ENCODE measurements at regions not wholly inside any gene's neighbourhood (a gene's known extent, or its start where the extent isn't known, plus 50 kb on each side); places are given as distances from the start of the nearest gene placed in this dataset.
"Not testable (repeated sequence)": the region's sequence is repeated elsewhere in the genome, so short reads cannot be mapped to it uniquely, and the experiment has no call there.

DNA sequence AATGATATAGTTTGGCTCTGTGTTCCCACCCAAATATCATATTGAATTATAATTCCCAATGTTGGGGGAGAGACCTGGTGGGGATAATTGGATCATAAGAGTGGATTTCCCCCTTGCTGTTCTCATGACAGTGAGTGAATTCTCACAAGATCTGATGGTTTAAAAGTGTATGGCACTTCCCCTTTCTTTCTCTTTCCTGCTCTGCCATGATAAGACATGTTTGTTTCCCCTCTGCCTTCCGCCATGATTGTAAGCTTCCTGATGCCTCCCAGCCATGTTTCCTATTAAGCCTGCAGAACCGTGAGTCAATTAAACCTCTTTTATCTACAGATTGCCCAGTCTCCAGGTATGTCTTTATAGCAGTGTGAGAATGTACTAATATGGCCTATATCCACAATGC, 126.7 kb upstream of the GMNC start:
- no peak for DNase-seq (ENCODE audit: low read depth)

DNA sequence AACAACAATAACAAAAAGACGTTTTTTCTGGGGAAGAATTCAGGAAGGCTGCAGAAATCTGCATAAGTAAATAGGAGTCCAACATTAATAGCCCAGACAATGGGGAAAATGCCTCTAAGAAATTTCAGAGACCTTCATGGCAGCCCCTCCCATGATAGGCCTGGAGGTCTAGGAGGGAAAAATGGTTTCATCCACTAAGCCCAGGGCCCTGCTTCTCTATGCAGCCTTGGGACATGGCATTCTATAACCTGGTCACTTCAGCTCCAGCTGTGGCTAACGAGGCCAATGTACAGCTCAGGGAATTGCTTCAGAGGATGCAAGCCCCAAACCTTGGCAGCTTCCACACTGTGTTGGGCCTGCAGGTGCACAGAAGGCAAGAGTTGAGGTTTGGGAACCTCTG, 125.6 kb upstream of the GMNC start:
- no peak for DNase-seq (ENCODE audit: low read depth)

DNA sequence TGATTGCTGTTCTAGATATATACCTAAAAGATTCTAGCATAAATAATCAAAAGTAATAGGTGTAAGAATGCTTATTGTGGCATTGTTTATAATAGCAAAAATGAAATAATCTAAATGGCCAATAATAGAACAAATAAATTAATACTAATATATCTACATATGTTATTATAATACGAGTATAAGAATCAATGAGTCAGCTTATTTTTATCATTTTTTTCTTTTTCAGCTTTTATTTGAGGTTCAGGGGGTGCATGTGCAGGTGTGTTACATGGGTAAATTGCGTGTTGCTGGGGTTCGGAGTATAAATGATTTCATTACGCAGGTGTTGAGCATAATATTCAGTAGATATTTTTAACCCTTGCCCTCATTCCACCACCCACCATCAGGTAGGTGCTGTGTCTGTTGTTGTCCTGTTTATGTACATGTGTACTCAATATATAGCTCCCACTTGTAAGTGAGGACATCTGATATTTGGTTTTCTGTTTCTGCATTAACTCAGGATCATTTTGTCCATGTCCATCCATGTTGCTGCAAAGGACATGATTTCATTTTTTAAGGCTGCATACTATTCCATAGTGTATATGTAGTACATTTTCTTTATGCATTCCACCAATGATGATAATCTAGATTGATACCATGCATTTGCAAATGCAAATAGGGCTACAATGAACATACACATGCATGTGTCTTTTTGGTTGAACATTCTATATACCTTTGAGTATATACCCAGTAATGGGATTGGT, 122.2 kb upstream of the GMNC start:
- DNase-seq (ENCODE audit: low read depth): no peak

DNA sequence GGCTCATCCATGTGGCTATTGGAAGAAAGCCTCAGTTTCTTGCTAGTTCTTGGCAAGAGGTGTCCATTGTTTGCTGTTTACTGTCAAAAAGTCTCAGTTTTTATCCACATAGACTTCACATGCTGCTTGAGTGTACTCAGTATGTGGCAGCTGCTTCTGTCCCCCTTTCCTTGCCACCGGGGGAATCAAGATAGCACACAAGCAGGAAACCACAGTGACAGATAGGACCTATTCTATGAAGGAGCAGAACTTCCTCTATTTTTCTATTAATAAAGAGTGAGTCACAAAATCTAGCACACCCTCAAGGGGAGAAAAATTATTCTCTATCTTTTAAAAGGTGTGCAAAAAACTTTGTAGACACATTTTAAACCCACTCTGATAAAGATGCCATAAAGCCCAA, 121.4 kb upstream of the GMNC start:
- DNase-seq (ENCODE audit: low read depth): no peak

DNA sequence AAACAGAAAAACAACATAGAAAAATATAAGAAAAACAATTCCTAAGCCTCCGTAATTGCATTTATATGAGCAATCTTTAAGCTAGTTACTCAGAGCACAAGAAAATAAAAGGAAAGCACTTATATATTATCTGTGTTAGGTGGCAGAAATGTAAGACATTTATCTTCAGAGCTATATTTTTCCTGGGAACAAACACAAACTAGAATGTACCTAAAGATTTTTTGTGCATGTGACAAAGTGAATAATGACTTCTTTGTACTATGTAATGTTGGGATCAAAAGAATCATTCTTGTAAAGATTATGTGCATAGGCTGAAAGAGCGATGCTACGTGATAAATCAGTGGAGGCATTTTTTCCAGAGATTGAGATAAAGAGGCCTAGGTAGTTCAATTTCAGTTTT, 111.3 kb upstream of the GMNC start:
- no peak for DNase-seq (ENCODE audit: low read depth)

DNA sequence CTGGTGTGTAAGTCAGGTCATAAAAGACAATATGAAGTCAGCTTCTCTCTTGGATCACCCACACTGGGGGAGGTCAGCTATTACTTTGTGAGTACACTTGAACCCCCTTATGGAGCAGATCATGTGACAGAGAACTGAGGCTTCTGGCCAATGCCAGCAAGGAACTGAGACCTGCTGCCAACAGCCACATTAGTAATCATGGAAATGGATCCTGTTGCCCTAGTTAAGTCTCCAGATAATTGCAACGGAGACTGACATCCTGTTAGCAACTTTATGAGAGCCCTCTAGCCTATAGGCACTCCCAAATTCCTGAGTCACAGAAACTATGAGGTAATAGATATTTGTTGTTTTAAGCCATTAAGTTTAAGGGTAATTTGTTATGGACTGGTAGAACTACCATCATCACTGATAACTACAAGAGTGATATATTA, 110.4 kb upstream of the GMNC start:
- peak; percentile 50 for DNase-seq (ENCODE audit: low read depth)

DNA sequence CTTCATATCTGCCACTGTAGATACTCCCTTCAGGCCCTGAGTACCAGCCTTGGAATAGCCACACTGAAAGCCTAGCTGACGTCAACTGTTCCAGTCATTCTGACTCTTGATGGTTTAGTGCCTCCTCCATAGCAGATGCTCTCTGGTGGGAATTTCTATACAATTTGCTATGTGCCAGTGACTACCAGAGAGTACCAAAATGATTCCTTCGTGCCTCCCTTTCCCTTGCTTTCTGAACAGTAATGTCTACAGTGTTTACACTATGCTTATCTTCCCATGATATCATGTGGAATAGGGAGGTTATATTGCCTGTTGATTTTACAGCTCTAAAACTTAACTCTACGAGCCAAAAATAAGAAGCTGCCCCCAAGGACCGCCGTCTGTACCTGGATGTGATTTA, 109.7 kb upstream of the GMNC start:
- DNase-seq (ENCODE audit: low read depth): no peak

DNA sequence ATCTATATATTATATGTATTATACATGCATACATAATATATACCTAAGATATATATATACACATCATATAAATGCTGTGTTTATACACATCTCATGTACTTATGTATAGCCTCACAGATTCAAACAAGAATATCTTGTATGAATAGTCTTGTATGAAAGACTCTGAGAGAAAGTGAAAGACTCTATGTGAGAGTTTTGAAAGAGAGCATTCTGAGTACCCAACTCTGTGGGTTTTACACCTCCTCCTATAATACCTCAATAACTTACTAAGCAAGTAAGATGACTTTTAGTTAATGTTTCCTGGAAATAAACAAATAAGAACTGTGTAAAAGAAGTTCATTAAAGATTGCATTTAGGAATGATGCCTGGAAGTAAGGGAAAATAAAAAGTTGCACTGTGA, 108.1 kb upstream of the GMNC start:
- DNase-seq (ENCODE audit: low read depth): no peak

DNA sequence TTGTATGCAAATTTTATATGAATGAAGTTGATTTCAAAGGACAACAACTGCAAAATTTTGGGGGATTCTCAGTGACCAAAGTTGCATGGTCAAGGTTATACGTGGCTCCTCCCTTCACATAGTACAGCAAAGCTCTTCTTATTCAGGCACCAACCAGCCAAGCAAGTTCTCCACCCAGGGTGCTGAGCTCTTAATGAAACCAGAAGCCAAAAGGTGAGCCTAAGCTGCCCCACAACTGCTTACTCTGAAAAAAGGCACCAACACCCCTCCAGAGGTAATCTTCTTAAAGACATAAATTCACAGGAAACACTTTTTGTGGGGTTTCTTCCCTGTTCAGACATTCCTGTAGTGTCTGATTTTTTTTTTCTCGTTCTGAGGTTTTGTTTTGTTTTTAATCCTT, 106.1 kb upstream of the GMNC start:
- no peak for DNase-seq (ENCODE audit: low read depth)

DNA sequence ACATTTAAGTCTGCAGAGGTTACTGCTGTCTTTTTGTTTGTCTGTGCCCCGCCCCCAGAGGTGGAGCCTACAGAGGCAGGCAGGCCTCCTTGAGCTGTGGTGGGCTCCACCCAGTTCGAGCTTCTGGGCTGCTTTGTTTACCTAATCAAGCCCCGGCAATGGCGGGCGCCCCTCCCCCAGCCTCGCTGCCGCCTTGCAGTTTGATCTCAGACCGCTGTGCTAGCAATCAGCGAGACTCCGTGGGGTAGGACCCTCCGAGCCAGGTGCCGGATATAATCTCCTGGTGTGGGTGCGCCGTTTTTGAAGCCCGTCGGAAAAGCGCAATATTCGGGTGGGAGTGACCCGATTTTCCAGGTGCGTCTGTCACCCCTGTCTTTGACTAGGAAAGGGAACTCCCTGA, 102.4 kb upstream of the GMNC start:
- not testable (repeated sequence) for DNase-seq (ENCODE audit: low read depth)

DNA sequence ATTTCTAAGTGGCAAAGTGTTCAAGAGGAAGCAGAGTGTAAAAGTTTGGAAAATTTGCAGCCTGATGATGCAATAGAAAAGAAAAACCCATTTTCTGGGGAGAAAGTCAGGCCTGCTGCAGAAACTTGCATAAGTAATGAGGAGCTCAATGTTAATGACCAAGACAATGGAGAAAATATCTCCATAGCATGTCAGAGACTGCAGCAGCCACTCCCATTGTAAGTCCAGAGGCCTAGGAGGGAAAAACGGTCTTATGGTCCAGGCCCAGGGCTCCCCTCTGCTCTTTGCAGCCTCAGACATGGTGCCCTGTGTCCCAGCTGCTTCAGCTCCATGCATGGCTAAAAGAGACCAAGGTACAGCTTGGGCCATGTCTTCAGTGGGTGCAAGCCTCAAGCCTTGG, 96.6 kb upstream of the GMNC start:
- no peak for DNase-seq (ENCODE audit: low read depth)

DNA sequence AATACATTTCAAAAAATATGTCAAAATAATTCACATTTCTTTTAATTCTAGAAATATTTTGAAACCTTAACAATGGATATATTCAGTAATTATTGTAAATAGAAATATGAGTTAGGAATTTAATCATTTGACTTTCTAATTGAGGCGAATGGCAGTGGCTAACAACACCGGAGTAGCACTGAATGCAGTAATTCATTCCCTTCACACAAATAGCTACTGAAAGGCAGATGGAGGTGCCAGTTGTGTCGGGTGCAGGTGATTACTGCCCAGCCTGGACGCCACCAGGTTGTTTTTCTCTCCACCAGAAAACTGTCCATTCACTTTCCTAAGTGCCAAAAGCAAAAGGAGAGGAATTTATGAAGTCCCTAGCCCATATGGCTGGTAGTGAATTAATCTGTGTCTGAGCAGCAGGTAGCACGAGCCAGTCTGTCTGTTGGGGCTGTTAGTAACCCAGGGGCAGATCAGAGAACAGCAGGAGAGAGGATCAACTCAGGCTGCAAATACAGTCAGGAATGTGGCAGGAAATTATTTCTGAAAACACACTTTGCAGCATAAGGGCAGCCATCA, 79.3 kb upstream of the GMNC start:
- DNase-seq (ENCODE audit: low read depth): no peak

DNA sequence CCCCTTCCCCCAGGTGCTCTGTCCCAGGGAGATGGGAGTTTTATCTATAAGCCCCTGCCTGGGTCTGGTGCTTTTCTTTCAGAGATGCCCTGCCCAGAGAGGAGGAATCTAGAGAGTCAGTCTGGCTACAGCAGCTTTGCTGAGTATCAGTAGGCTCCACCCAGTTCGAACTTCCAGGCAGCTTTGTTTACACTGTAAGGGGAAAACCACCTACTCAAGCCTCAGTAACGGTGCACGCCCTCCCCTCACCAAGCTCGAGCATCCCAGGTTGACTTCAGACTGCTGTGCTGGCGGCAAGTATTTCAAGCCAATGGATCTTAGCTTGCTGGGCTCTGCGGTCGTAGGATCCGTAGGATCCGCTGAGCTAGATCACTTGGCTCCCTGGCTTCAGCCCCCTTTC, 72.1 kb upstream of the GMNC start:
- not testable (repeated sequence) for DNase-seq (ENCODE audit: low read depth)

DNA sequence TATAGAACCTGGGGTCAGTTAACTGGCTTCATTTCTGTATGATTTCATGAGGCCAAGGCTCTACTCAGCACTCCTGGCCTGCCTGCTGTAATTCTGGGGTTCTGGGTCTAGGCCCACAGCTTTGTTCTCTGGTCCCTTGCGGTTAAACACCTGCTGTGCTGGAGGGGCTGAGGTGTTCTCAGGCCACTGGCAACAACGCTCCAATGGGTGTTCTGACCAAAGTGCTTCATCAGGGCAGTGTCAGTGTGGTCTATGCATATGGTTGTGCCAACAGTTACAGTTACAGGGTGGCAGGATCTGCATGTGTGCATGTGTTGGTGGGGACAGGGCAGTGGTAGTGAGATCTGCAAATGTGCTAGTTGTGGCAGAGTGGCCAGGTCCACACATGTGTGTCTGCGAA, 64.1 kb upstream of the GMNC start:
- no peak for DNase-seq (ENCODE audit: low read depth)

DNA sequence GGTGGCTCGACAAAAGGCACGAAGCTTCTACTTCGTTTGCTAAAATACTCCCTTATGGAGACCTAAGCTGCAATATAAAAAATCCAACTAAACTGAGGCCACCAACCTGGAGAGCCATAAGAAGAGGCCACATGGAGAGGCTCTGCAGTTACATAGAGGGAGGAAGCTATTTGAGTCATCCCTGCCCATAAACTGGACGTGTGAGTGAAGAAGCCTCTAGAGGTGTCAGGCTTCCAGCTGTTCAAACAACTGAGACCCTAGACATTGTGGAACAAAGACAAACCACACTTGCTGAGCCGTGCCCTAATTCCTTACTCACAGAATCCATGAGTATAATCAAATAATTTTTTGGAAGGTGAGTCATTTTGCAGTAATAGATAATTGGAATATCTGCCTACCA, 50.2 kb upstream of the GMNC start:
- DNase-seq (ENCODE audit: low read depth): peak; percentile 64
